Renal cortex interstitium (tissue), 11 donors: ENCODE measurements at regions not wholly inside any gene's neighbourhood (a gene's known extent, or its start where the extent isn't known, plus 50 kb on each side); places are given as distances from the start of the nearest gene placed in this dataset.
"Not testable (repeated sequence)": the region's sequence is repeated elsewhere in the genome, so short reads cannot be mapped to it uniquely, and the experiment has no call there.

Experiments used
- DNase-seq, 11 donors: peaks; one replicate each; pipeline ENCODE4 v3.0.0-alpha.2; 2013; ENCODE audit warnings: low read depth in 9 of 11, low spot score in 4 of 11; ENCODE audit errors: extremely low read depth in 1 of 11

GRCh38 chr2:236776695-236777251 is 207.1 kb downstream of the ACKR3 start:
- DNase-seq, result no peak

- DNase-seq, result no peak
Measured at GRCh38 chr2:236777408-236777807, 207.8 kb downstream of the ACKR3 start.

GRCh38 chr2:236781933-236782816 is 212.6 kb downstream of the ACKR3 start:
- no peak for DNase-seq

- DNase-seq, result no peak
Measured at GRCh38 chr2:236782938-236783337, 213.3 kb downstream of the ACKR3 start.

GRCh38 chr2:236783417-236784020 is 213.9 kb downstream of the ACKR3 start:
- no peak for DNase-seq

- DNase-seq, result no peak
Measured at GRCh38 chr2:236785611-236786057, 216.0 kb downstream of the ACKR3 start.

GRCh38 chr2:236786751-236787150 is 217.1 kb downstream of the ACKR3 start:
- DNase-seq, result no peak

GRCh38 chr2:236787376-236787775 is 217.8 kb downstream of the ACKR3 start:
- DNase-seq, result not testable (repeated sequence)

DNA sequence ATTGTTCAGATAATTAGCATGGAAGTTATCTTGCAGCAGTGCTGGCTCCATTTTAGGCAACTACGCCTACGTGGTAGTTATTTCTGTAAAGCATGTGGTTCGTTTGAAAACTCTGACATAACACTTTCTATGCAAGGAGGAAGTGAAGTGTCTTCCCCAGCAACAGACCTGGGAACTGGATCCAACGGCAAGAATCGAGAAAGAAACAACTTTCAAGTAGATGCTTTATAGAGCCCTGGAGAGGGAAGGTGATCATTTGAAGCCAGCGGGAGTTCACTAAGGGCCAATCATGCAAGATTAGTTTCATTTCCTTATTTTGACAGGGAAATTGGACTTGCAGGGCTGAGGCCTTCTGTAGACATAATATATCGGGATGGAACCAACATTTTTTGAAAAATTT is 218.3 kb downstream of the ACKR3 start:
- no peak for DNase-seq

DNA sequence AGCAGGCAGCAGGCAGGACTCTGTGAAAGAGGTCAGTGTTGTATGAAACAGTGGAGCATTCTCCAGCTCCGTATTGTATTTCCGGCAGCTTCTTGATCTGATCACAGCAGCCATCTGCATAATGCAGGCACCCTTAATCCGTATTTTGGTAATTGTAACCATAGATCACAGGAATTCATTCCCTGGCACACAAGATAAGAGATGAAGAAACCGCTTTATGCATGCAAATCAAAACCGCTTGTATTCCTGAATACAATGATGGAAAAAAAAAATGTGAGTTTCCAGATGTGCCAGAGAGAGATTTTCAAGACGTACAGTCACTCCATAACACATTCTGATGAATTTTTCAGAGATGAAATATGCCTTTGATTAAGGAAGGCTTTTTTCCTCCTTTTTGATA is 221.3 kb downstream of the ACKR3 start:
- DNase-seq, result no peak

GRCh38 chr2:236793023-236794011 is 223.7 kb downstream of the ACKR3 start:
- DNase-seq, result peak in 6 of 11 donors; percentile 29 to 65 (median 54)

- DNase-seq, result no peak
Measured at GRCh38 chr2:236794176-236794957, 224.7 kb downstream of the ACKR3 start.

GRCh38 chr2:236795169-236795860 is 225.7 kb downstream of the ACKR3 start:
- no peak for DNase-seq

DNA sequence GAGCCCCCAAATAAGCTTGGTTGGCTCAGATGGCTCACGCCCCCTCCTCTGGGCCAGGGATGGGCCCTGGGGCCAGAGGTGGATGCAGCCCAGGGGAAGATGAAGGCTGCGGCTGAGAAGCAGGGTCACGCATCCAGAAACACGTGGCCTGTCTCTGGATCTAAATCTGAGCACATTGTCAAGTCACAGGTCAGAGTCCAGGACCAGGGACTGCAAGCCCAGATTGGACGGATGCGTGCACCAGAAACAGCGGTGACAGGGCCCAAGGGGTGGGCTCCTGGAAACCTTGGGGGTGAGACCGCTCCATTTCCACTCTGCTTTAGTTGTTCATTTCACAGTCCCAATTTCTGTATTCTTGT is 226.2 kb downstream of the ACKR3 start:
- no peak for DNase-seq

DNA sequence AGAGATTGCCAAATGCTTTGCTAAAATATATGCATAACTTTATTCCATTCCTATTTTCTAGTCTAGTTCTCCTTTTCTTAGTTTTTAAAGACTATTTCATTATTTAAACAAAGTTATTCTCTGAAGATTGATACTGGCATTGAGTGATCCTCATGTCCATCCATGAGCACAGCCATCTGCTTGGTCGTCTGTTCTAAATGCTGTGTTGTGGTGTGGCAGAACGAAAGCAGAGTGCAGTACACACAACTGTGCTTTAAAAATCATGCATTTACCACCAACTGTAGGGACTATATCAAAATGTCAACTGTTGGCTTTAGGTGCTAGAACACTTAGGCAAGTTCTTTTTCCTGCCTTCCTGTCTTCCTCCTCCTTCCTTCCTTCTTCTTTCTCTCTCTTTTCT is 226.6 kb downstream of the ACKR3 start:
- no peak for DNase-seq

GRCh38 chr2:236797411-236797810 is 227.8 kb downstream of the ACKR3 start:
- DNase-seq, result no peak

DNA sequence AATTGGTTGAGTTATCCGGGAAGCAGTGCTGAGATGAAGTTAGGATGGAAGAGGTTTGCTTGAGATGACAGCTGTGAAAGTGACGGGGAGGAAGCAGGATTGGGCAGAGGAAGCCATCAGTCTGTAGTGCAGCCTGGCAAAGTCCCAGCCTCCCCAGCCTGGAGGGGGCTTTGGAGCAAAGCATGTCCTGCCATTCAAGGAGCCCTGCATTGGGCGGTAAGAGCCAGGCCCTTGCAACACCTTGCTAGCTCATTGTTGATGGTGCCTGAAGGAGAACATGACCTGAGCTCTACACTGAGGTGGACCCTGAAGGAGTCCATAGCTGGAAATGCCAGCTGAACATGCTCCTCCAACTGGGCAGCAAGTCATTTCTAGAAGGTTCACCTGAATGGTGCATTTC is 228.9 kb downstream of the ACKR3 start:
- no peak for DNase-seq
